H9 (cell line): ENCODE measurements at regions not wholly inside any gene's neighbourhood (a gene's known extent, or its start where the extent isn't known, plus 50 kb on each side); places are given as distances from the start of the nearest gene placed in this dataset.

Experiments
- DNase-seq: peaks from one replicate; pipeline ENCODE4 v3.0.0-alpha.2; 2017
- H2AFZ ChIP-seq: one replicate; pipeline ENCODE4 v1.6.1; 2013; ENCODE audit warnings: mild to moderate bottlenecking, low read length, control low read depth, moderate library complexity
- H2AK5ac ChIP-seq: 2 replicates; pipeline ENCODE4 v1.6.1; 2013; ENCODE audit warnings: low read length, control low read depth, mixed read lengths; ENCODE audit not compliant: insufficient read length
- H2BK120ac ChIP-seq: one replicate; pipeline ENCODE4 v1.6.1; 2013; ENCODE audit warnings: low read depth, mild to moderate bottlenecking, low read length, control low read depth, inconsistent platforms; ENCODE audit not compliant: poor library complexity, severe bottlenecking
- H2BK12ac ChIP-seq: 2 replicates; pipeline ENCODE4 v1.6.1; 2013; ENCODE audit warnings: low read length, control low read depth, mixed read lengths, low read depth; ENCODE audit not compliant: insufficient read length
- H2BK15ac ChIP-seq: 2 replicates; pipeline ENCODE4 v1.6.1; 2013; ENCODE audit warnings: low read depth, low read length, control low read depth
- H2BK20ac ChIP-seq: one replicate; pipeline ENCODE4 v1.6.1; 2013; ENCODE audit warnings: low read depth, mild to moderate bottlenecking, low read length, control low read depth, inconsistent platforms; ENCODE audit not compliant: poor library complexity, severe bottlenecking
- H2BK5ac ChIP-seq: 2 replicates; pipeline ENCODE4 v1.6.1; 2013; ENCODE audit warnings: low read length, control low read depth, mixed read lengths; ENCODE audit not compliant: insufficient read length
- H3K14ac ChIP-seq: 2 replicates; pipeline ENCODE4 v1.6.1; 2013; ENCODE audit warnings: low read length, control low read depth; ENCODE audit not compliant: insufficient read depth
- H3K18ac ChIP-seq: 2 replicates; pipeline ENCODE4 v1.6.1; 2013; ENCODE audit warnings: low read depth, mild to moderate bottlenecking, mixed read lengths, low read length, control low read depth; ENCODE audit not compliant: insufficient read length
- H3K23ac ChIP-seq: 2 replicates; pipeline ENCODE4 v1.6.1; 2013; ENCODE audit warnings: low read length, control low read depth, mixed read lengths, low read depth; ENCODE audit not compliant: insufficient read length
- H3K23me2 ChIP-seq: 2 replicates; pipeline ENCODE4 v1.6.1; 2013; ENCODE audit warnings: low read depth, mild to moderate bottlenecking, mixed read lengths, low read length, control low read depth; ENCODE audit not compliant: insufficient read length, poor library complexity, severe bottlenecking
- H3K27ac ChIP-seq: 2 replicates; pipeline ENCODE4 v1.5.1; 2013; ENCODE audit warnings: low read length, control low read depth, mixed read lengths, low read depth; ENCODE audit not compliant: insufficient read length
- H3K27me3 ChIP-seq: 2 replicates; pipeline ENCODE4 v1.6.1; 2013; ENCODE audit warnings: low read length, control low read depth, inconsistent platforms; ENCODE audit not compliant: insufficient read depth
- H3K4ac ChIP-seq: 2 replicates; pipeline ENCODE4 v1.6.1; 2013; ENCODE audit warnings: low read depth, mild to moderate bottlenecking, control low read depth, inconsistent platforms, low read length, moderate library complexity
- H3K4me1 ChIP-seq: 2 replicates; pipeline ENCODE4 v1.6.1; 2013; ENCODE audit warnings: low read length, control low read depth, inconsistent platforms; ENCODE audit not compliant: insufficient read depth
- H3K4me2 ChIP-seq: 2 replicates; pipeline ENCODE4 v1.6.1; 2013; ENCODE audit warnings: low read length, control low read depth, mixed read lengths; ENCODE audit not compliant: insufficient read length, insufficient read depth
- H3K56ac ChIP-seq: 2 replicates; pipeline ENCODE4 v1.6.1; 2013; ENCODE audit warnings: low read depth, mild to moderate bottlenecking, mixed read lengths, low read length, control low read depth; ENCODE audit not compliant: insufficient read length
- H3K79me1 ChIP-seq: 2 replicates; pipeline ENCODE4 v1.6.1; 2013; ENCODE audit warnings: low read depth, mild to moderate bottlenecking, moderate library complexity, low read length, control low read depth, inconsistent platforms; ENCODE audit not compliant: insufficient read depth, poor library complexity, severe bottlenecking
- H3K79me2 ChIP-seq: 2 replicates; pipeline ENCODE4 v1.6.1; 2013; ENCODE audit warnings: low read length, control low read depth, inconsistent platforms; ENCODE audit not compliant: insufficient read depth
- H3K9ac ChIP-seq: 2 replicates; pipeline ENCODE4 v1.6.1; 2013; ENCODE audit warnings: low read length, control low read depth, mixed read lengths; ENCODE audit not compliant: insufficient read length; ENCODE audit errors: extremely low read depth
- H3K9me3 ChIP-seq: one replicate; pipeline ENCODE4 v1.6.1; 2013; ENCODE audit warnings: low read depth, low read length, inconsistent platforms; ENCODE audit not compliant: control insufficient read depth
- H3T11ph ChIP-seq: one replicate; pipeline ENCODE4 v1.6.1; 2013; ENCODE audit warnings: mild to moderate bottlenecking, low read length, control low read depth, inconsistent platforms
- H4K20me1 ChIP-seq: one replicate; pipeline ENCODE4 v1.6.1; 2013; ENCODE audit not compliant: control insufficient read depth, insufficient read length, insufficient read depth
- H4K5ac ChIP-seq: 2 replicates; pipeline ENCODE4 v1.6.1; 2013; ENCODE audit warnings: low read depth, mild to moderate bottlenecking, mixed read lengths, low read length, control low read depth; ENCODE audit not compliant: insufficient read length
- H4K8ac ChIP-seq: replicated peaks from 2 replicates; pipeline ENCODE4 v1.6.1; 2013; ENCODE audit warnings: low read length, control low read depth, mixed read lengths, low read depth; ENCODE audit not compliant: insufficient read length
- H4K91ac ChIP-seq: 2 replicates; pipeline ENCODE4 v1.6.1; 2013; ENCODE audit warnings: low read depth, mild to moderate bottlenecking, moderate library complexity, mixed read lengths, low read length, control low read depth; ENCODE audit not compliant: insufficient read length
- H3K27ac Mint-ChIP-seq, 3 experiments: 2 replicates in 2 of 3; 3 replicates in 1 of 3; pipeline ENCODE4 v1.8.0; 2020 to 2021; ENCODE audit warnings: mixed read lengths in 3 of 3, mild to moderate bottlenecking in 1 of 3, moderate library complexity in 1 of 3
- H3K27me3 Mint-ChIP-seq: 2 replicates; pipeline ENCODE4 v1.8.0; 2021; ENCODE audit warnings: low read depth, mild to moderate bottlenecking, moderate library complexity, mixed read lengths
- H3K36me3 Mint-ChIP-seq, 3 experiments: 2 replicates in 2 of 3; 3 replicates in 1 of 3; pipeline ENCODE4 v1.8.0; 2020 to 2021; ENCODE audit warnings: low read depth in 3 of 3, mixed read lengths in 3 of 3; ENCODE audit not compliant: insufficient read depth in 1 of 3
- H3K4me1 Mint-ChIP-seq, 2 experiments: 2 replicates each; pipeline ENCODE4 v1.8.0; 2020; ENCODE audit warnings: mixed read lengths in 2 of 2
- H3K4me3 Mint-ChIP-seq, 2 experiments: 2 replicates in 1 of 2; 3 replicates in 1 of 2; pipeline ENCODE4 v1.8.0; 2020 to 2021; ENCODE audit warnings: mild to moderate bottlenecking in 2 of 2, mixed read lengths in 2 of 2, moderate library complexity in 1 of 2
- H3K9me3 Mint-ChIP-seq, 2 experiments: 2 replicates in 1 of 2; 3 replicates in 1 of 2; pipeline ENCODE4 v1.8.0; 2020; ENCODE audit warnings: mild to moderate bottlenecking in 2 of 2, mixed read lengths in 2 of 2, moderate library complexity in 1 of 2
- WGBS: extraction: QIAGEN DNeasy Blood & Tissue Kit; methylation state at CpG from one replicate; pipeline ENCODE4 v1.1.7; 2013; ENCODE audit warnings: missing lambda C conversion rate, low lambda C conversion rate, mixed read lengths; ENCODE audit not compliant: insufficient read length; ENCODE audit errors: extremely low coverage; 5-methylcytosine and 5-hydroxymethylcytosine counted together
- TF ChIP-seq, protein P1 (sequence below): fragments of 200-600 bp; sonication (generic); conservative IDR thresholded peaks from 3 replicates; pipeline ENCODE4 v1.8.0; 2021; ENCODE audit warnings: antibody characterized with exemption, mild to moderate bottlenecking

DNA sequence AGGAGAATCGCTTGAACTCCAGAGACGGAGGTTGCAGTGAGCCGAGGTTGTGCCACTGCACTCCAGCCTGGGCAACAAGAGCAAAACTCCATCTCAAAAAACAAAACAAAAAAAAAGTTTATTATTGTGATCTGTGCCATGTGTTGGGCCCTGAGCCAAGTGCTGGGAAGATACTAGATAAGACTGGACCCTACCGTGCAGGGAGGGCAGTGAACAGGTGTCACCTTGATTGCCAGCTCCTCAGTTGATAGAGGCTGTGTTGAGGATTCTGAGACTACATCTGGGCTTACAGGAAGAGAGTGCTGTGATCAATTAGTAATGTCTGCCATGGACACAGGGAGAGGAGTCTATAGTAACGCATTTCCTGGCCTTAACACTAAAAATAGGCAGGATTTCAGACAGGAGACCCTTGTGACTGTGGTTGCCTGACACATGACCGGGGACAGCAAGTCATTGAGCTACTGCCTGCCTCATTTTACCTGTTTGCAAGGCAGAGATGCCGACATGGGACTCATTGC, 201.5 kb downstream of the C9orf50 start:
- no peaks in the 10 kb centered on the region for H3K36me3 Mint-ChIP-seq
- TF ChIP-seq, protein P1, sequence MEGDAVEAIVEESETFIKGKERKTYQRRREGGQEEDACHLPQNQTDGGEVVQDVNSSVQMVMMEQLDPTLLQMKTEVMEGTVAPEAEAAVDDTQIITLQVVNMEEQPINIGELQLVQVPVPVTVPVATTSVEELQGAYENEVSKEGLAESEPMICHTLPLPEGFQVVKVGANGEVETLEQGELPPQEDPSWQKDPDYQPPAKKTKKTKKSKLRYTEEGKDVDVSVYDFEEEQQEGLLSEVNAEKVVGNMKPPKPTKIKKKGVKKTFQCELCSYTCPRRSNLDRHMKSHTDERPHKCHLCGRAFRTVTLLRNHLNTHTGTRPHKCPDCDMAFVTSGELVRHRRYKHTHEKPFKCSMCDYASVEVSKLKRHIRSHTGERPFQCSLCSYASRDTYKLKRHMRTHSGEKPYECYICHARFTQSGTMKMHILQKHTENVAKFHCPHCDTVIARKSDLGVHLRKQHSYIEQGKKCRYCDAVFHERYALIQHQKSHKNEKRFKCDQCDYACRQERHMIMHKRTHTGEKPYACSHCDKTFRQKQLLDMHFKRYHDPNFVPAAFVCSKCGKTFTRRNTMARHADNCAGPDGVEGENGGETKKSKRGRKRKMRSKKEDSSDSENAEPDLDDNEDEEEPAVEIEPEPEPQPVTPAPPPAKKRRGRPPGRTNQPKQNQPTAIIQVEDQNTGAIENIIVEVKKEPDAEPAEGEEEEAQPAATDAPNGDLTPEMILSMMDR = no peak
- H3K18ac ChIP-seq = no peak overlapping the region
- no peak overlapping the region for H3K9ac ChIP-seq
- H3K14ac ChIP-seq = no peak overlapping the region
- no peak overlapping the region for H4K5ac ChIP-seq
- no peak overlapping the region for H2BK15ac ChIP-seq
- H3K27ac Mint-ChIP-seq = no peak overlapping the region
- H2AK5ac ChIP-seq = no peak overlapping the region
- no peak overlapping the region for H4K91ac ChIP-seq
- H3K4me1 Mint-ChIP-seq = peaks cover 15 to 29% of the 10 kb centered on the region in 2 experiments
- no peaks in the 10 kb centered on the region for H4K20me1 ChIP-seq
- no peak overlapping the region for H3K4ac ChIP-seq
- H3K79me1 ChIP-seq = no peaks in the 10 kb centered on the region
- H2BK12ac ChIP-seq = no peak overlapping the region
- H2BK20ac ChIP-seq = no peak overlapping the region
- peaks cover 1% of the 10 kb centered on the region for H3K23me2 ChIP-seq
- H3K4me1 ChIP-seq = no peaks in the 10 kb centered on the region; the same call in 1 of the 2 replicates
- H2AFZ ChIP-seq = no peak overlapping the region
- H2BK120ac ChIP-seq = no peak overlapping the region
- no peaks in the 10 kb centered on the region for H3K9me3 ChIP-seq
- no peak overlapping the region for H3K56ac ChIP-seq
- no peak overlapping the region for H3K4me2 ChIP-seq
- no peak overlapping the region for H3K23ac ChIP-seq
- H3T11ph ChIP-seq = no peak overlapping the region
- no peak for DNase-seq
- no peak overlapping the region for H2BK5ac ChIP-seq
- no peak overlapping the region for H4K8ac ChIP-seq
- no peaks in the 10 kb centered on the region for H3K27me3 ChIP-seq
- no CpG with 5 or more reads among the region's 7 CpGs for WGBS
- no peak overlapping the region for H3K27ac ChIP-seq
- peaks cover 5% of the 10 kb centered on the region for H3K27me3 Mint-ChIP-seq
- no peaks in the 10 kb centered on the region; a peak in 1 of 5 replicates for H3K9me3 Mint-ChIP-seq
- H3K4me3 Mint-ChIP-seq = no peak overlapping the region
- no peaks in the 10 kb centered on the region for H3K79me2 ChIP-seq
